Stomach (tissue), 8 donors: ENCODE measurements at regions not wholly inside any gene's neighbourhood (a gene's known extent, or its start where the extent isn't known, plus 50 kb on each side); places are given as distances from the start of the nearest gene placed in this dataset.

ENCODE experiments used
- DNase-seq, 2 donors: peaks; one replicate each; pipeline versions ENCODE4 v3.0.0 to v3.0.0-alpha.2; 2013 to 2019
- H3K27ac ChIP-seq, 5 donors: fragments of 200-600 bp in 4 of 5; sonication (generic) in 4 of 5; one replicate each; pipeline ENCODE4 v1.5.1; 2013 to 2019; ENCODE audit warnings: mild to moderate bottlenecking in 1 of 5, moderate library complexity in 1 of 5
- H3K27me3 ChIP-seq, 3 donors: fragments of 200-600 bp; sonication (generic); one replicate each; pipeline ENCODE4 v1.5.1; 2017 to 2019; ENCODE audit warnings: mixed run types in 1 of 3
- H3K36me3 ChIP-seq, 4 donors: fragments of 200-600 bp; sonication (generic); 1 replicate in 3 of 4; 2 replicates in 1 of 4; pipeline ENCODE4 v1.5.1; 2016 to 2019
- H3K4me1 ChIP-seq, 4 donors: fragments of 200-600 bp; sonication (generic); one replicate each; pipeline ENCODE4 v1.5.1; 2016 to 2019
- H3K4me3 ChIP-seq, 4 donors: fragments of 200-600 bp; sonication (generic) in 3 of 4; one replicate each; pipeline ENCODE4 v1.5.1; 2016 to 2019; ENCODE audit warnings: mild to moderate bottlenecking in 1 of 4
- H3K9me3 ChIP-seq, 4 donors: fragments of 200-600 bp; sonication (generic); one replicate each; pipeline ENCODE4 v1.5.1; 2016 to 2019
- EP300 ChIP-seq: sonication (generic); formaldehyde crosslinking; IDR thresholded peaks from one replicate; pipeline ENCODE4 v1.6.1; 2017; ENCODE audit warnings: antibody characterized with exemption
- POLR2A ChIP-seq, 4 donors: fragments of 450-650 bp; IDR thresholded peaks; one replicate each; pipeline ENCODE4 v1.6.1; 2016; ENCODE audit warnings: antibody characterized with exemption in 4 of 4, control low read depth in 2 of 4, mild to moderate bottlenecking in 1 of 4, moderate library complexity in 1 of 4
- POLR2AphosphoS5 ChIP-seq, 3 donors: sonication (generic); formaldehyde crosslinking; IDR thresholded peaks; one replicate each; pipeline ENCODE4 v1.6.1; 2016; ENCODE audit warnings: antibody characterized with exemption in 3 of 3
- WGBS, 5 donors: extraction: QIAGEN DNeasy Blood & Tissue Kit in 3 of 5; methylation state at CpG; one replicate each; pipeline versions ENCODE4 v1.1.5 to v1.1.7; 2013 to 2018; 5-methylcytosine and 5-hydroxymethylcytosine counted together
- intact Hi-C: fragments of 100-400 bp; cut with DNase I; formaldehyde crosslinking; loops from one replicate; pipeline ENCODE4 v1.15.1; 2023; ENCODE audit warnings: low total_unique reads
- TF ChIP-seq, protein P1 (sequence below), 7 experiments: fragments of 450-650 bp in 4 of 7; fragments of 200-600 bp in 3 of 7; sonication (generic) in 3 of 7; IDR thresholded peaks; one replicate each; pipeline ENCODE4 v1.5.1; 2016 to 2019; ENCODE audit warnings: antibody characterized with exemption in 7 of 7, control low read depth in 2 of 7, mild to moderate bottlenecking in 1 of 7
- donor health status: healthy with polysubstance abuse.
- donor health status: Bipolar disorder and iron deficiency.
- donor health status: healthy.

GRCh38 chr12:87930033-87930432 lies 99.2 kb downstream of the C12orf50 start:
- Histone ChIP-seq H3K4me3 (no peak overlapping the region), H3K36me3 (no peaks in the 10 kb centered on the region), H3K4me1 (no peaks in the 10 kb centered on the region), H3K9me3 (no peaks in the 10 kb centered on the region), H3K27me3 (no peaks in the 10 kb centered on the region), H3K27ac (no peak overlapping the region)
- DNase-seq = no peak
- TF ChIP-seq POLR2A (IDR thresholded peaks at IDR 0.05) (no peak), EP300 (no peak), POLR2AphosphoS5 (IDR thresholded peaks at IDR 0.05) (no peak)
- TF ChIP-seq, protein P1, sequence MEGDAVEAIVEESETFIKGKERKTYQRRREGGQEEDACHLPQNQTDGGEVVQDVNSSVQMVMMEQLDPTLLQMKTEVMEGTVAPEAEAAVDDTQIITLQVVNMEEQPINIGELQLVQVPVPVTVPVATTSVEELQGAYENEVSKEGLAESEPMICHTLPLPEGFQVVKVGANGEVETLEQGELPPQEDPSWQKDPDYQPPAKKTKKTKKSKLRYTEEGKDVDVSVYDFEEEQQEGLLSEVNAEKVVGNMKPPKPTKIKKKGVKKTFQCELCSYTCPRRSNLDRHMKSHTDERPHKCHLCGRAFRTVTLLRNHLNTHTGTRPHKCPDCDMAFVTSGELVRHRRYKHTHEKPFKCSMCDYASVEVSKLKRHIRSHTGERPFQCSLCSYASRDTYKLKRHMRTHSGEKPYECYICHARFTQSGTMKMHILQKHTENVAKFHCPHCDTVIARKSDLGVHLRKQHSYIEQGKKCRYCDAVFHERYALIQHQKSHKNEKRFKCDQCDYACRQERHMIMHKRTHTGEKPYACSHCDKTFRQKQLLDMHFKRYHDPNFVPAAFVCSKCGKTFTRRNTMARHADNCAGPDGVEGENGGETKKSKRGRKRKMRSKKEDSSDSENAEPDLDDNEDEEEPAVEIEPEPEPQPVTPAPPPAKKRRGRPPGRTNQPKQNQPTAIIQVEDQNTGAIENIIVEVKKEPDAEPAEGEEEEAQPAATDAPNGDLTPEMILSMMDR (IDR thresholded peaks at IDR 0.05) = no peak
- WGBS, 5 donors = 84 to 92% (median 87%) methylated on average over 2 of the region's 2 CpGs
- intact Hi-C loops = no loop called here

DNA sequence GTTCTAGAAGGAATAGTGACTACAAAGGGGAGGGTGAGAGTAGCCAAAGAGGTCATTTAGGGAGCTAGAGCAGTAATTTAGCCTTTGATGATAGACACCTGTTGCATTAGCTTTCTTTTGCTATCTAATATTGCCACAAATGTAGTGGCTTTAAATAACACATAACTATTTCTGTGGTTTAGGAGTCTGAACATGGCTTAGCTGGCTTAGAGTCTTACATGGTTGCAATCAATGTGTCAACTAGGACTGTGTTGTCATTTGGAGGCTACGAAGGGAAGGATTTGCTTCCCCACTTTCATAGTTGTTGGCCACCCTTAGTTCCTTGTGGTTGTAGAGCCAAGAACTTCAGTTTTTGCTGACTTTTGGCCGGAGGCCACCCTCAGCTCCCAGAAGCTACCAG lies 99.9 kb downstream of the C12orf50 start:
- Histone ChIP-seq H3K27me3 (no peaks in the 10 kb centered on the region), H3K9me3 (no peaks in the 10 kb centered on the region), H3K27ac (no peak overlapping the region), H3K4me1 (no peaks in the 10 kb centered on the region), H3K36me3 (no peaks in the 10 kb centered on the region), H3K4me3 (no peak overlapping the region)
- intact Hi-C loops = no loop called here
- TF ChIP-seq POLR2AphosphoS5 (IDR thresholded peaks at IDR 0.05) (no peak), EP300 (no peak), POLR2A (IDR thresholded peaks at IDR 0.05) (no peak)
- TF ChIP-seq, protein P1 (IDR thresholded peaks at IDR 0.05) = no peak
- no peak for DNase-seq
- WGBS, 5 donors = 72 to 86% (median 77%) methylated on average over 2 of the region's 2 CpGs

GRCh38 chr12:87928031-87928430 lies 101.2 kb downstream of the C12orf50 start:
- H3K36me3 ChIP-seq = no peaks in the 10 kb centered on the region
- intact Hi-C loops = no loop called here
- whole genome bisulfite sequencing, 5 donors = 39 to 52% (median 41%) methylated on average over 1 of the region's 1 CpG

DNA sequence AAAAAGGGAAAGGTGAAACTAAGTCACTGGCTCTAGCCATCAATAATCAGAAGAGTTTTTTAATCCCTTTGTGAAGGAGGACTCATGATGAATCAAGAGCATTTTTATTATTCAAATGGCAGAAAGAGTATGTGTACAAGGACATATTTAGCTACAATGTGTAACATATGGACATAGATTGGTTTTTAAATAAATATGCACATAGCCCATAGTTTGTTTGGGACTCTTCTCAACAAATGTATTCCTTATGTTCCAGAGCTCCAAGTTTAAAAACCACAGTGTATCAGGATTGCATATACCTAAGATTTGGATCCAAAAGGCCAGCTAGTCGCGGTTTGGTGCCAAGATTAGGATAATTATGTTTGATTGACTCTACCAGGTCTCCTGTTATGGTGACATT lies 104.2 kb downstream of the C12orf50 start:
- no peak overlapping the region for H3K27ac ChIP-seq
- no peak for TF ChIP-seq POLR2AphosphoS5 (IDR thresholded peaks at IDR 0.05)
- TF ChIP-seq, protein P1 (IDR thresholded peaks at IDR 0.05) = no peak
- no peak for TF ChIP-seq EP300
- no peak for TF ChIP-seq POLR2A (IDR thresholded peaks at IDR 0.05)
- intact Hi-C loops = no loop called here
- no peaks in the 10 kb centered on the region for H3K36me3 ChIP-seq
- no peaks in the 10 kb centered on the region for H3K9me3 ChIP-seq
- no peaks in the 10 kb centered on the region for H3K4me1 ChIP-seq
- DNase-seq = no peak
- H3K4me3 ChIP-seq = no peak overlapping the region
- WGBS, 5 donors = 63 to 82% (median 70%) methylated on average over 2 of the region's 2 CpGs
- H3K27me3 ChIP-seq = no peaks in the 10 kb centered on the region

More at GRCh38 chr12:87928031-87928430, 101.2 kb downstream of the C12orf50 start:
- Histone ChIP-seq H3K27ac (no peak overlapping the region), H3K9me3 (no peaks in the 10 kb centered on the region), H3K4me1 (no peaks in the 10 kb centered on the region), H3K27me3 (no peaks in the 10 kb centered on the region), H3K4me3 (no peak overlapping the region)
- no peak for DNase-seq
- TF ChIP-seq POLR2AphosphoS5 (IDR thresholded peaks at IDR 0.05) = no peak
- no peak for TF ChIP-seq POLR2A (IDR thresholded peaks at IDR 0.05)
- TF ChIP-seq, protein P1 (IDR thresholded peaks at IDR 0.05) = no peak
- TF ChIP-seq EP300 = no peak
